ENCODE measurements at regions not wholly inside any gene's neighbourhood (a gene's known extent, or its start where the extent isn't known, plus 50 kb on each side); places are given as distances from the start of the nearest gene placed in this dataset.

DNA sequence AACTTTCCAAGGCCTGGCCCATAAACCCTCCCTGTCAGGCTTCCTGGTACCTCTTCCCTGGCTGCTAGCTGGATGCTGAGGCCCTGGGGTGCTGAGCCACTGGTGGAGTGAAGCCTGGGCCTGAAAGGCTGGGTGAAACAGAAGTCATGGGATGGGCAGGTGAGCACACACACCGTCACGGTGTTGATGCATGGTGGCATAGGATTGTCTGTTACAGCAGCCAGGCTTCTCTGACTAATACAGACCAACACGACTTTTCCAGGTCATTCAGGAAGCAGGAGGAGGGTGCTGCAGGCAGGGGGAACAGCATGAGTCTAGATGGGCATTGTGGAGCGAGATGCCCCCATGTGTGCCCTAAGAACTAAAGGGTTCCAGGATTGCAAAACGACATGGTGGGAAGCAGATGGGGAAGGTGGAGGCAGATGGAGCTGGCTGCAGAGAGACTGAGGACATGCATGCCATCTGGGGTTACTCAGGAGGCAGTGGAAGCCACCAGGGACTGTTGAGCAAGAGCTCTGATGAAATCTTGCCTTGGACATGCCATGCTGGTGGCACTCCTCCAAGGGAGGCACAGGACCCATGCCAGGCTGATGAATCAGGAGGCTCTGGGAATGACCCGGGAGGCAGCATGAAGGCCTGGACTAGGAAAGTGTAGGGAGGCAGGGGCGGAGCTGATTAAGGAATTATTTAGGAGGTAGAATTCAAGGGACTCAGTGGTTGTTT, 480.9 kb downstream of the TSN start:
- peak; percentile 72 for DNase-seq (ENCODE audit: low spot score)

DNA sequence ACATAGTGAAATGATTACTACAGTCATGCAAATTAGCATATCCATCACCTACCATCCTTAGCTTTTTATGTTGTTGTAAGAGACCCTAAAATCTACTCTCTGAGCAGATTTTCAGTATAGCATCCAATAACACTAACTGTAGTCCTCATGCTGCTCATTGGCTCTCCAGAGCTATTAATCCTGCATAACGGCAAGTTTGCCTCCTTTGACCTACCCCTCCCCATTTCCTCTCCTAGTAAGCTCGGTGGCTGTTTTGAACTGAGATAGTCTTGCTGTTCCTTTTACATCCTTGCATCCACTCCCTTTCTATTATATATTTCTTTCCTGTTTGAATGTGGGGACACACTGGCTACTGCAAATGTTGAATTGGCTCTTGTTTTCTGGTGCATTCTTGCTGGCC, 481.5 kb downstream of the TSN start:
- DNase-seq (ENCODE audit: low spot score), result no peak

DNA sequence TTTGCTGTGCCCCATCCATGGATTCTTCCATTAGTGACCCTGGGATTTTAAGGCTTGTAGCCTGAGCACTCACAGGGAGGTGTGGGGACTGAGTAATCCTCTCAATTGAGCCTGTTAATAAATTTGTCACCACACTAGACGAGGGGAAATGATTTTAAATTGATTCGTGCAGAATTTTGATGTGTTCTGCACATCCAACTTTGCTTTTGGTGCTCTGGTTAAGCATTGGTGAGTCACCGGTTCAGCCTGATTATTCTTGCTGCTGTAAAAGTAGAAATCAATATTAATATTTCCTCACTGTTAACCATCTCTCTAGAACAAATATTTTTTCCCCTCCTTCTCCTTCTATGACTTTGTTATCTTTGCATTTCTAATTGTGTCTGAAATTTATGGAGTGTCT, 482.0 kb downstream of the TSN start:
- DNase-seq (ENCODE audit: low spot score), result no peak

DNA sequence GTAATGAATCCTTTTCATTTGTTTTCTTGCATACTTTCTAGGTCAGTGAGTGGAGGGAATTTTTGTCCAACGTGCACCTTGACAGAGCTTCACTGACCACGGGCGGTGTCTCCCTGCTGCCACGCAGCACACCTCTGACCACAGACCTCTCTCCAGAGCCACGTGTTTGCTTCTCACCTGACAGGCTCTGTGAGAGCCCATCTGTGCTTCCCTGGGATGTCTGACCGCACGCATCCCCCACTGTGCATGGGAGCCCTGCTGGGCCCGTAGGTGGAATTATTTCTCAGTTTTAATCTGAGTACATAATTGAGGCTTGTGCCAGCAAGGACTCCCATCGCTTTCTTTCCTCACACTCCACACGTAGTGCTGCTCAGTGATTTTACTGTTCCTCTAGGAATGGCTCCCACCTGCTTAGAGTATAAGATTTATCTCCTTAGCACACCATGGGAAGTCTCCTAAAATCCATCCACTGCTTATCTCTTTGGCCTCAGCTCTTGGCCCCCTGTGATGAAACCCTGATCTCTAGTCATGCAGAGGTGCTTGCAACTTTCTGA, 482.6 kb downstream of the TSN start:
- DNase-seq (ENCODE audit: low spot score), result no peak

DNA sequence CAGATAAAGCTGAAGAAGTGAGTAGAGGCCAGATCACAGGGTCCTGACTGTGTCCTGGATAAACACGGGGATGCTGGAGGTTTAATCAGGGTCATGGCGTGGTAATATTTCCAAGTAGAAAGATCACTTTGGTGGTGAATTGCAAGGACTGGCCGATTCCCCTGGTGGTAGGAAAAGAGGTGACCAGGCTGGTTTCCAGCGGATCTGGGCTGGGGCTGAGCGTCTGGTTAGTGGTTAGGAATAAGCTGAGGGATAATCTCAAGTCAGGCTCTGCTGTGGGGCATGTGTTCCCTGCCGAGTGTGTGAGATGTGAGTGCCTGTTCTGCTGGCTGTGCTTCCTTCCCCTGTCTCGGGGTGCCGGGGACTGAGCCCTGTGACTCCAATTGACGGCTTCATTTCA, 484.0 kb downstream of the TSN start:
- no peak for DNase-seq (ENCODE audit: low spot score)

DNA sequence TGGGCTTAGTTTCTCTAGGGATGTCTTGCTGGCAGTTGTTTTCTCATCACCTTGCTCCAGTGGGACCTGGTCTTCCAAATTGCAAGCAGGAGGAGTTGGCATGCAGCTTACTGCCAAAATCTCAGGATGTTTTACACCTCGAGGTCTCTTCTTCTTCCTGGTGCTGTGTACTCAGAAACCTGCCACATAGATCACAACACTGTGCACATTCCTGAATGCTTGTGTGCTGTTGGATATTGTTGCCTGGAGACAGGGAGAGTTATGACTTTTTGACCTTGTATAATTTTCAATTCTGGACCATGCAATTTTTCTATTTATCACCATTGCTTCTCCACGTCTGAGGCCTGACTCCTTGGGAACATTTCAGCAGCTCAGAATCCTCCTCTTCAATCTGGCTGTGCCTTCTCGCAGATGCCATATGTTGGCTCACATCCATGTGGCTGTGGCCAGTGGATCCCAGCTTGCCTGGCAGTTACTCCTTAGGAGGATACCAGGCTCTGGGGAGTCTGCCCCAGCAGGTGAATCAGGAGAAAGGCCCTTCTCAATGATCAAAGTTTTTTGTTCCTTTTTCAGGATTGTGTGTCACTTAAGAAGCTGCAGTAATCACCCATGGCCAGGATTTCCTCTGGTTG, 489.3 kb downstream of the TSN start:
- no peak for DNase-seq (ENCODE audit: low spot score)

DNA sequence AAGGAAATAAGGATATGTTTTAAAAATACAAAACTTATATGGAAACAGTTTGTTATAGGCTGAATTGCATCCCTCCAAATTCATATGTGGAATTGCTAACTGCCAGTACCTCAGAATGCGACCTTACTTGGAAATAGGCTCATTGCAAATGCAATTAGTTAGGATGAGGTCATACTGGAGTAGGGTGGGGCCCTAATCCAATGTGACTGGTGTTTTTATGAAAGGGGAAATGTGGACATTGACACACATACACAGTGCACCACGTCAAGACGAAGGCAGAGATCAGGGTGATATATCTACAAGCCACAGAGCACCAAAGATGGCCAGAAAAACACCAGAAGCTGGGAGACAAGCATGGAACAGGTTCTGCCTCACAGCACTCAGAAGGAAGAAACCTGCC, 494.2 kb downstream of the TSN start:
- no peak for DNase-seq (ENCODE audit: low spot score)

DNA sequence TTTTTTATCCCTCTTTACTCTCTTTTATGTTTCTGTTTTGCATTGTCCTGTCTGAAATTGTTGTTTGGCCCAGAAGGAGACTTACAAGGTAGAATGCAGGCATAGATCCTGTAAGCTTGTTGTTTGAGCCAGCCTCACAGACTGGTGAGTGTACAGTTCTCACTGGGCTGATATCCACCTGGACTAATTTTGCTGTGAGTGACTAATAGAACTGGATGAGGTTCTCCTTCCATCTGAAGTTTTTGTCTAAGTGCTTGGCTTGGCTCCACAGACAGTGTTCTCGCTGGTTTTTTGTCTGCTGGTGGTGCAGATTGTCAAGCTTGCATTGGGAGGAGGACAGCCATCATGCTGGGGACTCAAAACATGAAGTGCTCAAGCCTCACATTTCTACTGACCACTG, 495.7 kb downstream of the TSN start:
- no peak for DNase-seq (ENCODE audit: low spot score)

DNA sequence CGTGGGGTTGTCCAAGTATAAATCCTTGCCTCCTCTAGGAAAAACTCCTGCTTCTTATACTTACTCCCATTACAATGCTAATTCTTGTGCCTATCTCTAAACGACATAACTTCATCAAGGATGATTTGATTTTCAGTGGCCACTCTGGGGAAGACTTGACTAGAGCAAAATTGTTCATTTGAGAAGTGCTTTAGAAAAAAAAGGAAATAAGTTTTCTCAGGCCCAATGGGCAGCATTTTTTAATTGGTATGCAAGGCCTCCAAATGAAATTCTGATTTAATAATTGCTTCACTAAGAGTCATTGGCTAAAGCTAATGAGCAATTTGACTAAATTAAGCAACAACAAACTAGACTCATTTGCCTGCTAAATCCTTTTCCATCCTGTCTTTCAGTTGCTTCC, 496.1 kb downstream of the TSN start:
- DNase-seq (ENCODE audit: low spot score), result no peak

DNA sequence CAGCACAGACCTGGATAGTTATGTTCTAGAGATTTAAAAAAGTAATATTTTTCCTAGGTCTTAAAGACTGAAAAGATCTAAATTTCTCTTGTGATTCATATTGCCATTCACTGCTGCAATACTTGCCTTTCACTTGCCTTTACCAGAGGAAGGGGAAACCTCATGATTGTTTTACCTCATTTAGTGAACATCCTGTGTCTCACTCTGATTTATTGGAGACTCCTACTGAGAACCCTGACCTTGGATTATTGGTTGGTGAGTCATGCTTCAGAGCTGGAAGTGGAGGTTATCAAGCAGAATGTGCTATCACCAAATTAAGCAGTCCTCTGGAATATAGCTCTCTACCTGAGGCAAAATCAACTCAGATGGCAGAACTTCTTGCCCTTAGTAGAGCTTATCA, 500.5 kb downstream of the TSN start:
- DNase-seq (ENCODE audit: low spot score), result no peak

DNA sequence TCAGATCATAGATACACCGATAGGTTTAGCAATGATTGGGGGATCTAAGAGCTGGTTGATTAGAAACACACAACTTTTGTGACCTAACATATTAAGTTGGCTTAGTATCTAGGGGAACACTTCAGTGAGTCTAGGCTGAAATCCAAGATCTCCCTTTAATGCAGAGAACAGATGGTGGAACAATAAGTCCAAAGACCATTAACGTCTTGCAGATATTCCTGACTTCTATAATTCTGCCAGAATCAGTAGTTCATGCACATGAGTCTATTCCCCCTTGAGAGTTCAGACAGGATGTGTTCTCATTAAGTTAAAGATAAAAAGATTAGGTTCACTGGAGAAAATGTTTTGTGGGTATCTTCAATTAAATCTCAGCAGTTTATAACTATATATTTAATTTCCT, 506.5 kb downstream of the TSN start:
- DNase-seq (ENCODE audit: low spot score), result no peak

DNA sequence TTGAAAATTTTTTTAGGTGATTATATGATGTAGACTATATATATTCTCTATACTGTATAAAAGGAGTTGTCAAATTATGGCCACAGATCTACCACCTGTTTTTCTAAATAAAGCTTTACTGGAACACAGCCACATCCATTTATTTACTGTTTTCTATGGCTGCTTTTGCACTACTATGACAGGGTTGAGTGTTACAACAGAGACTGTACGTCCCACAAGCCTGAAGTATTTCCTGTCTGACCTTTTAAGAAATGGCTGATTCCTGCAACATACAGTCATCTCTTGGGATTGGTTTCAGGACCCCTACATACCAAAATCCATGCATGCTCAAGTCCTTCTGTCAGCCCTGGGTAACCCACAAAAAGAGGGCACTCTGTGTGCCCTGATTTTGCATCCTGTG, 508.3 kb downstream of the TSN start:
- DNase-seq (ENCODE audit: low spot score), result no peak

DNA sequence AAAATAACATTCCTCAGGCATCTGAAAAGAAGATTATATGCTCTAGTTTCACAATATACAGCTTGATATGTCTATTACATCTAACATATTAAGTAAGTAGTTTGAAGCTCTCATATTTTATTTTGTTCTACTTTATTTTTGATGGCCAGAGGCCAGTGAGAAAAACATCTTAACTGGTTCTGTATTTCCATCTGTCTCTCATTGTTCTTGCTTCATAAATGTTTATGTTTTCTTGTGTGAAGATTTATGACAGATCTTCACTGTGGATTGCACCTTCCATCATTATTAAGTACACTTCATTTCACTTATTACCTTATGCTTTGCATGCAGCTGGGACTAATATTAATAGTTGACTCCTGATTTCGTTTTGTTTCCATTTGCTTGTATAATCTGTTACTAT, 511.2 kb downstream of the TSN start:
- DNase-seq (ENCODE audit: low spot score), result no peak

DNA sequence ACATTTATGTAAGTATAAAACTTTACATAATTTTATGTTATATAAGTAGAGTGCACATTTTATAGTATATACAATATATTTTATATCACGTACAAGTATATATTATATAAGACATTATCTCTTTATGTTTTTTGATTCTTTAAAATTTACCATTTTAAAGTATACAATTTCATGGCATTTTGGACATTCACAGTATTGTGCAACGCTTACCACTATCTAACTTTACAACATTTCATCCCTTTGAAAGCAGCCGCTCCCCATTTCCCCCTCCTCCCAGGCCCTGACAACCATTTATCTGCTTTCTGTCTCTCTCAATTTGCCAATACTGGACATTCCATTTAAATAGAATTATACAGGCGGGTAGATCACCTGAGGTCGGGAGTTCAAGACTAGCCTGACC, 512.5 kb downstream of the TSN start:
- DNase-seq (ENCODE audit: low spot score), result no peak

DNA sequence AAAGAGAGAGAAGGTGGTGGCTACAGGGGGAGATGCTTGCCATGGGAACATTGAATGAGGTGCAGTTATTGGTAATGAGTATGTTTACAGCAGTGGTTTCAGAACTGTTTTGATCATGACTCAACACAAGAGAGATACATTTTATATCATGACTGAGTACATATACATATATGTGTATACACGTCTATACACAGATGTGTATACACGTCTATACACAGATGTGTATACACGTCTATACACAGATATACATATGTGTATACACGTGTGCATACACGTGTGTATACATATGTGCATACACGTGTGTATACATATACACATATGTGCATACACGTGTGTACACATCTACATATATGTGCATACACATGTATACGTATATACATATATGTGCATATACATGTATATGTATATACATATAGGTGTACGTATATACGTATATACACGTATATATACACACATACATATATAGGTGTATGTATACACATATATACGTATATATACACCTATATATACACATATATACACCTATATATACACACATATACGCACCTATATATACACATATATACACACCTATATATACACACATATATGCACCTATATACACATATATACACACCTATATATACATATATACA, 518.5 kb downstream of the TSN start:
- no peak for DNase-seq (ENCODE audit: low spot score)

DNA sequence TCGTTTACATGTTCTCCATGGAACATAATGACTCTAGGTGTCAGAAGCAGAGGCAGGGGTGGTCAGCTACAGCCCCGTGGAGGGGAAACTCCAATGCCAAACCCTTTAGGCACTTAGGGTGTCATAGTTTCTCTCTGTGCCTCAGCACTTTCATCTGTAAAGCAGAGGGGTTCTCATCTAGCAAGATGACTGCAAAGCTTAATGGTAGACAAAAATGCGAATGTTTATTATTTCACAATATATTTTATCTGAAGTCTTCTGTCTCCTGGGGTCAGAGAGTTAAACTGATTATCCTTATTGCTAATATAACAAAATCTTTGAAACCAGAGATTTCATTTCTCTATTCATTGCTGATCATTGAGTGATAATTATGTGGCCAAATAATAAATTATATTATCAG, 522.5 kb downstream of the TSN start:
- DNase-seq (ENCODE audit: low spot score), result no peak

DNA sequence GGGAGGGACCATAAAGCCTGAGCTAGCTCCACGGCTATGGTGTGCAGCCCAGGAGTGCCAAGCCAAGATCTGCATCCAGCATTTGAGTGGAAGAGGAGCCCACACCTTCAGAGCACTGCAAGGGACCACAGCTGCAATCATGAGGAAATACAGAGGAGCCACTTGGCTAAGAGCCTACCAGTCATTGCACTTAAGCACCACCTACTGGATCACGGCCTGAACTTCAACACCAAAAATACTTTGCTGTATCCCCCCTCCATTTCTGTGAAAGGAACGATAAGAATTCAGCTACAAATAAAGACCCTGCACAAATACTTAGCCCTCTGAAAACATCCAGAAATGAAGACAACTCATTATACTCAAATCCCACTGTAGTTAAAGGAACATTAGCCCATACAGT, 545.3 kb downstream of the TSN start:
- no peak for DNase-seq (ENCODE audit: low spot score)

DNA sequence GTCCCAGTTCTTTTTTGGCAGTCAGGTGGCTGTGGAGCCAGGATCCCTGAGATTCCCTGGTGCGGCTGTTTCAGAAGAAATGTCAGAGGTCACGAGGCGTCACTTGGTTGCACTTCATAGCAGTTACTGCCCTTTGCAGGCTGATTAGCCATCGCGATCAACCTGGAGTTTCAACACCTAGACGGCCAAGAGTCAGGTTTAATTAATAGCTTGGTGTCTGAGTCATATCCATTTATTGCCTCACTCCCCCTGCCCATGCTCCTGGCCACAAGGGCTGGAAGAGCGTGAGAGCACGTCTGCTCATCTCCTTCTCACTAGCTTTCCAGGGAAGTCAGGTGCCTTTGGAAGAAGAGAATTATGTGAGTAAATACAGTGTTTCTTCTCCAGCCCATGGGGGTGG, 552.3 kb downstream of the TSN start:
- DNase-seq (ENCODE audit: low spot score), result no peak

DNA sequence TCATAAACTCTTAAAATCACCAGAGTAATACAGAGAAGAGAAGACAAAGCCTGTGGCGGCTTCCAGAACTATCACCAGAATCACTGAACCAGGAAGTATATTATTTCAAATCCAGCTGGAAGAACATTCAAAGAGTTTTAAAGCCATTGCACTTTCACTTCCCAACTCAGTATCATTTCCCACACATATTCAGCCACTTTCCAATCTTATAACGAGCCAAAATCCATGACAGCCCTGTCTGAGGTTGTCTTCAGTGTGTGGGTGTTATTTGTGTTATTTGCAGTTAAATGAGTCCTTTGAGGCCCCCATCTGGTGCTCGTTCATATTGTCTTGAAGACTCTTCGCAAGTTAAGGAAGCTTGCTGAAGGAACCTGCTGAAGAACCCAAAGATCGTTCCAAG, 559.9 kb downstream of the TSN start:
- no peak for DNase-seq (ENCODE audit: low spot score)

DNA sequence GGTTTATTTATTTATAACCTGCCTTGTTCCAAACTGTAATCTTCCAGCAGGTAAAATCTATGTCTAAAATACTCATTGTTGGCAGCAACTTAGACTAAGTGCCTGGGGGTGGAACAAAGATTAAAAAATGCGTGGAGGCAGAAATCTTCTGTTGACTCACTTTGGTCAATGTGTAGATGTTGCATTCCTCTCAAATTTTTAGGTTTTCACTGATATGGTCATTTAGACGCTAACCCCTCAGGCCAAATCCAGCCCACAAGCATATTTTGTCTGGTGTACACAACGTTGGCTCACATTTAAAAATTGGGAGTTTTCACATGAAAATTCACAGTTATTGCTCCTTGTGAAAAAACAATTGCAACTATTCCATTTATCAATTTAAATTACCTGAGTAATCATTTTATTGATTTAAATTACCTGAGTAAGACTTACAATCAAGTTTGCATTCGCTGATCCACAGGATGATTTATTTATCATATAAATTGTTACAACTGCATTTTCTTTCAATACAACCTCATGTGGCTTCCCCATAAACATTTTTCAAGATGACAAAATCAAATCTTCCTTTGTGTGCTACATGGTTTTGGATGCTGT, 564.2 kb downstream of the TSN start:
- DNase-seq (ENCODE audit: low spot score), result no peak

DNA sequence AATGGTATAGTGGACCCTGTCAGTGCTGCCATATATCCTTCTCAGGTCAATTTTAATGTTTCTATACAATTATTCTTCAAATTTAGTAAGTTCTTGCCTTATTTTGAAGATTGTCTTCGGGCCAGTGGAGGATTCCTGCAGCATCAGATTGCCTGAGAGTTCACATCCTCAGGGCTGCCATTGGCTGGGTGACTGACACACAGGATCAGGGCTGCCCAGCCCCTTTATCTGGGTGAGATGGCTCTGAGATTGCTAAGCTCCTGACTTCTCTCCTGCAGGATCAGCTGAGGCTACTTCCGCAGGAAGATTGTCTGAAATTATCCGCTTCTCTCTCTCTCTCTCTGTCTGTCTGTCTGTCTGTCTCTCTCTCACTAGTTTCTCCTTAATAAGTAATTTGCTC, 567.4 kb downstream of the TSN start:
- DNase-seq (ENCODE audit: low spot score), result no peak

DNA sequence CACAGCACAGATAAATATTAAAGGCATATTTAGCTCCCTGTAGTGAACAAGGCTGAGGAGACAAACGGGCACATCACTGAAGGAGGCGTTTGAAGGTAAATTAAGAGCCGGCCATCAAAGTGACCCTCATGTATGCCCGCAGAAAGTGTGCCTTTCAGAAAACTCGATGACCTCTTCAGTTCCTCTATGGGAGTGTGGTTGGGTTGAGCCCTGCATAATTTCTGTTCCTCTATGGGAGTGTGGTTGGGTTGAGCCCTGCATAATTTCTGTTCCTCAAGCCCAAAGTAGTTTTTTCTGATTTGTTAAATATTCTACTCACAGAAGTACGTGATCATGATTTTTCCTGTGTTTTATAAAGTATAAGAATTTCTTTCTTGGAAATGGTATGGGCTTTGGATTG, 568.5 kb downstream of the TSN start:
- DNase-seq (ENCODE audit: low spot score), result no peak

DNA sequence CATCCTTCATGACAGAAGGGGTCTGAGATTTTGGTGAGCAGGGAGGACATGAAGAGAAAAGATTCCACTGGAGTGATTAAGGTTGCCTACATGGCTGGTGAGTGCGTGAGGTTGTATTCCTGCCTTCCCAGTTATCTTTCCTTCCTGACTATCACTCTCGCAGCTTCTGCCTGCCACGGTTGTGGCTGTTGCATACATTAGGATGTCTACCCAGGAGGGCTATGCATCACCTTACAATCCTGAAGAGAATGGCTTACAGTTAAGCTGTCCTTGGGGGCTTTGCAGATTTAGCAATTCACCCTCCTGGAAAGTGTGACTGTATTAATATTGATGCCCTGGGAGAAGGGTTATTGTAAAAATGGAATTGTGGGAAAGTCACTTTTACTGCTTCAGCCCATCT, 571.0 kb downstream of the TSN start:
- no peak for DNase-seq (ENCODE audit: low spot score)
